Endothelial cell of umbilical vein (primary cell): ENCODE measurements at regions not wholly inside any gene's neighbourhood (a gene's known extent, or its start where the extent isn't known, plus 50 kb on each side); places are given as distances from the start of the nearest gene placed in this dataset.

Experiments
- BruUV-seq: library from RNA; stranded (reverse); fragments of 400-500 nt; replicated peaks from 2 replicates; lab custom pipeline; 2021; lab: Mats Ljungman, UMichigan
- CTCF ChIA-PET: fragments of 300-600, 350-600 bp; sonication (Branson Sonifier 250); formaldehyde crosslinking; loops from one replicate; lab custom pipeline; 2021; ENCODE audit warnings: antibody characterized with exemption, inconsistent platforms; lab: Charles Lee
- POLR2A ChIA-PET: fragments of 300-600, 350-600 bp; sonication (Branson Sonifier 250); formaldehyde crosslinking; loops from one replicate; lab custom pipeline; 2021; ENCODE audit warnings: antibody characterized with exemption, inconsistent platforms; lab: Charles Lee
- DNase-seq: peaks from one replicate; pipeline ENCODE4 v3.0.0-alpha.2; 2011; ENCODE audit warnings: low read depth, low spot score
- FAIRE-seq: peaks from 2 replicates; lab custom pipeline; 2011; peaks lifted over from hg19 to GRCh38; lab: Jason Lieb, UNC
- H2AFZ ChIP-seq: 2 replicates; pipeline ENCODE4 v1.6.0; 2012; ENCODE audit warnings: low read depth, low read length, control low read depth, inconsistent platforms
- H3K27ac ChIP-seq: 2 replicates; pipeline ENCODE4 v1.5.1; 2011; ENCODE audit warnings: low read depth, mild to moderate bottlenecking, control low read depth, low read length, moderate library complexity; ENCODE audit not compliant: insufficient read depth
- H3K27me3 ChIP-seq, 2 experiments: 2 replicates each; pipeline versions ENCODE4 v1.6.0 to v1.6.1; 2011; ENCODE audit warnings: low read length in 2 of 2, mixed read lengths in 1 of 2; ENCODE audit not compliant: control insufficient read depth in 2 of 2, insufficient read depth in 2 of 2
- H3K36me3 ChIP-seq, 2 experiments: 2 replicates in 1 of 2; 3 replicates in 1 of 2; pipeline ENCODE4 v1.5.1; 2011; ENCODE audit warnings: low read length in 2 of 2, mild to moderate bottlenecking in 1 of 2, moderate library complexity in 1 of 2; ENCODE audit not compliant: control insufficient read depth in 2 of 2, insufficient read depth in 2 of 2; ENCODE audit errors: extremely low read depth in 1 of 2
- H3K4me1 ChIP-seq: 3 replicates; pipeline ENCODE4 v1.5.1; 2011; ENCODE audit warnings: mild to moderate bottlenecking, low read length; ENCODE audit not compliant: control insufficient read depth, insufficient read depth; ENCODE audit errors: extremely low read depth
- H3K4me2 ChIP-seq: 2 replicates; pipeline ENCODE4 v1.6.1; 2011; ENCODE audit warnings: low read length, control low read depth, mixed read lengths; ENCODE audit not compliant: insufficient read depth
- H3K4me3 ChIP-seq, 3 experiments: fragments of 200-600 bp in 1 of 3; sonication (generic), shearing (Covaris generic) in 1 of 3; replicated peaks in 1 of 3; 2 replicates each; pipeline ENCODE4 v1.5.1; 2011 to 2016; ENCODE audit warnings: control low read depth in 3 of 3, low read length in 3 of 3, mild to moderate bottlenecking in 2 of 3, inconsistent platforms in 1 of 3, low read depth in 1 of 3, moderate library complexity in 1 of 3; ENCODE audit not compliant: insufficient read depth in 1 of 3
- H3K79me2 ChIP-seq: 2 replicates; pipeline ENCODE4 v1.6.0; 2012; ENCODE audit warnings: low read length, inconsistent platforms; ENCODE audit not compliant: control insufficient read depth, insufficient read depth
- H3K9ac ChIP-seq: replicated peaks from 2 replicates; pipeline ENCODE3; 2011; ENCODE audit warnings: low read length, control low read depth; ENCODE audit not compliant: insufficient read depth; ENCODE audit errors: extremely low read depth
- H3K9me1 ChIP-seq: replicated peaks from 3 replicates; pipeline ENCODE4 v1.6.0; 2011; ENCODE audit warnings: mild to moderate bottlenecking, low read length; ENCODE audit not compliant: control insufficient read depth, insufficient read depth; ENCODE audit errors: extremely low read depth
- H3K9me3 ChIP-seq: replicated peaks from 2 replicates; pipeline ENCODE4 v1.5.1; 2012; ENCODE audit warnings: low read length, inconsistent platforms; ENCODE audit not compliant: control insufficient read depth, insufficient read depth
- H4K20me1 ChIP-seq: replicated peaks from 2 replicates; pipeline ENCODE3; 2011; ENCODE audit warnings: mild to moderate bottlenecking, low read length; ENCODE audit not compliant: control insufficient read depth, insufficient read depth; ENCODE audit errors: extremely low read depth
- CTCF ChIP-seq, 2 donors: IDR thresholded peaks; 1 replicate in 1 of 2; 2 replicates in 1 of 2; pipeline ENCODE4 v1.5.1; 2011; ENCODE audit warnings: low read length in 2 of 2, mild to moderate bottlenecking in 2 of 2, moderate library complexity in 2 of 2, control low read depth in 1 of 2, inconsistent platforms in 1 of 2, low read depth in 1 of 2; ENCODE audit not compliant: insufficient read depth in 1 of 2; ENCODE audit errors: extremely low read depth in 1 of 2
- EZH2 ChIP-seq: IDR thresholded peaks from 2 replicates; pipeline ENCODE4 v1.6.1; 2012; ENCODE audit warnings: borderline replicate concordance, low read depth, mild to moderate bottlenecking, moderate library complexity, low read length, inconsistent platforms; ENCODE audit not compliant: severe bottlenecking
- FOS ChIP-seq: IDR thresholded peaks from 2 replicates; pipeline ENCODE4 v1.6.1; 2011; ENCODE audit warnings: mild to moderate bottlenecking, low read length, moderate library complexity, borderline replicate concordance; ENCODE audit not compliant: insufficient read depth
- GATA2 ChIP-seq: IDR thresholded peaks from 2 replicates; pipeline ENCODE4 v1.7.0; 2011; ENCODE audit warnings: low read depth, mild to moderate bottlenecking, moderate library complexity, mixed read lengths, low read length; ENCODE audit not compliant: insufficient read length, insufficient read depth
- JUN ChIP-seq: IDR thresholded peaks from 2 replicates; pipeline ENCODE4 v1.6.1; 2011; ENCODE audit warnings: borderline replicate concordance, low read depth; ENCODE audit not compliant: insufficient read length, insufficient read depth
- MYC ChIP-seq: IDR thresholded peaks from one replicate; pipeline ENCODE4 v1.6.1; 2011; ENCODE audit warnings: mild to moderate bottlenecking, low read depth, low read length
- POLR2A ChIP-seq: IDR thresholded peaks from 2 replicates; pipeline ENCODE4 v1.6.1; 2012; ENCODE audit warnings: low read depth, mild to moderate bottlenecking, control low read depth, low read length
- POLR2AphosphoS5 ChIP-seq: IDR thresholded peaks from 2 replicates; pipeline ENCODE4 v1.6.1; 2012; ENCODE audit warnings: low read depth, mild to moderate bottlenecking, control low read depth, low read length, moderate library complexity; ENCODE audit not compliant: insufficient read depth
- dilution Hi-C: fragments of 300-500 bp; cut with MboI; formaldehyde crosslinking; loops from one replicate; pipeline ENCODE4 v1.15.0; 2019; ENCODE audit warnings: low sequenced_read_pairs; ENCODE audit not compliant: extremely low pct_ligation_motif_present
- intact Hi-C: fragments of 100-400 bp; cut with micrococcal nuclease; formaldehyde crosslinking; loops from one replicate; pipeline ENCODE4 v1.10.0; 2022
- TF ChIP-seq, protein P1 (sequence below): IDR thresholded peaks from 2 replicates; pipeline ENCODE4 v1.6.1; 2011; ENCODE audit not compliant: insufficient read depth, insufficient read length

DNA sequence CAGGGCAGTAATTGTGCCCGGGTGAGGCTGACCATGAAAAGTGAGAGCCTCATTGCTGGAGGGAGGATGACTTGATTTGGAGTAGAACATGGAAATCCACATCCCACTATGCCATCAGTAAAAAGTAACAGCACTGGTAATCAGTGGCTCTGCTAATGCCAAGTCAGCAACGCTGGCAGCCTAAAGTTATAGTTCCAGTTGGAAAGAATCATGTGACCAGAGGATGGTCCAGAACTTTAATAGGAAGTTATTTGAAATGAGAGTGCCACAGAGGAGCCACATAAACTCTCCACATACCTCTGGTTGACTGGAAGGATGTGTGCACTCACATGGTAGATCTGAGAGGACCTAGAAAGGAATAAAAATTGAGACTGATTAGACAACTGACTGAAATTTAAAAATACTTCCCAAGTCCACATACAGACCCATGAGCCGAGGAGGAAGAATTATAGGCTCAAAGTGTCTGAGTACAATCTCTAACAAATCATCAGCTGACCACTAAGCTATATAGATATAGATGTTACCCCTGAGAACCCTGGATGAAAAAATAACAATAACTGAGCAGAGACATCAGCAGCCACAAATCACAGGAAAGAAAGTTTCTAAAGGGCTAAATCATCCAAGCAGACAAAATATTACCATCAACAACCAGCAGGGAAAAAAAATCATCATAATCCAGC lies 346.8 kb downstream of the STK39 start:
- ChIA-PET POLR2A (no interaction called here), CTCF (no interaction called here)
- dilution Hi-C loops, result no loop called here
- H4K20me1 ChIP-seq, result no peaks in the 10 kb centered on the region
- FAIRE-seq (no peak), DNase-seq (no peak)
- intact Hi-C loops, result no loop called here
- H3K9ac ChIP-seq, result no peak overlapping the region
- no peaks in the 10 kb centered on the region for H3K36me3 ChIP-seq
- H3K9me3 ChIP-seq, result no peaks in the 10 kb centered on the region
- H3K27me3 ChIP-seq, result no peaks in the 10 kb centered on the region
- no peak overlapping the region for H3K27ac ChIP-seq
- BruUV-seq, result no TSS peak
- no peak overlapping the region for H2AFZ ChIP-seq
- H3K4me1 ChIP-seq, result no peaks in the 10 kb centered on the region
- no peaks in the 10 kb centered on the region for H3K79me2 ChIP-seq
- H3K9me1 ChIP-seq, result no peaks in the 10 kb centered on the region
- H3K4me2 ChIP-seq, result no peak overlapping the region
- no peak overlapping the region for H3K4me3 ChIP-seq
- TF ChIP-seq, protein P1, sequence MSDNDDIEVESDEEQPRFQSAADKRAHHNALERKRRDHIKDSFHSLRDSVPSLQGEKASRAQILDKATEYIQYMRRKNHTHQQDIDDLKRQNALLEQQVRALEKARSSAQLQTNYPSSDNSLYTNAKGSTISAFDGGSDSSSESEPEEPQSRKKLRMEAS, result no peak
- TF ChIP-seq CTCF (IDR thresholded peaks at IDR 0.05; ENCODE audit: extremely low read depth in 1 of 2, insufficient read depth in 1 of 2, low read depth in 1 of 2, low read length in 2 of 2) (no peak), POLR2A (no peak), MYC (no peak), FOS (no peak), GATA2 (no peak), EZH2 (no peak), POLR2AphosphoS5 (no peak), JUN (no peak)
